EH (cell line): ENCODE measurements at regions not wholly inside any gene's neighbourhood (a gene's known extent, or its start where the extent isn't known, plus 50 kb on each side); places are given as distances from the start of the nearest gene placed in this dataset.

Experiments
- DNase-seq: peaks from one replicate; pipeline ENCODE4 v3.0.0-alpha.2; 2015; ENCODE audit warnings: low read depth

- DNase-seq, result no peak
Observed at GRCh38 chr4:59243038-59243437, 1957.1 kb upstream of the ADGRL3 start.

DNA sequence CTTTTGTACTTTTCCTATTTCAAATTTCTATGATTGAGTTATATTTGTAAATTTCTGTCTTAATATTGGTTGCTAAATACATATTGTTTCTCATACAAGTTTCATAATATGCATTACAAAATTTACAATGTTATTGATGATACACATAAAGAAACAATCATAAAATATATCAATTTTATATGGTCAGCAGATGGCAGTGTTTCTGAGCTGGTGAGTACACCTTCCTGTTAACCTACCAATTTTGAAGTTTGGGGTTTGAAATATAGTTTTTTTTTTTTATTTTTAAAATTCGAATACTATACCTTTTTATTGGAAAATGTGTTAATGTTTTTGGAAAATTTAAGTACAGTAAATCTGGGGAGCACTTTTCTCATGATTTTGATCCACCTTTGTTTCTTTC is 1953.1 kb upstream of the ADGRL3 start:
- no peak for DNase-seq

- no peak for DNase-seq
Observed at GRCh38 chr4:59248313-59248712, 1951.8 kb upstream of the ADGRL3 start.

- DNase-seq, result no peak
Observed at GRCh38 chr4:59249110-59249509, 1951.0 kb upstream of the ADGRL3 start.

DNA sequence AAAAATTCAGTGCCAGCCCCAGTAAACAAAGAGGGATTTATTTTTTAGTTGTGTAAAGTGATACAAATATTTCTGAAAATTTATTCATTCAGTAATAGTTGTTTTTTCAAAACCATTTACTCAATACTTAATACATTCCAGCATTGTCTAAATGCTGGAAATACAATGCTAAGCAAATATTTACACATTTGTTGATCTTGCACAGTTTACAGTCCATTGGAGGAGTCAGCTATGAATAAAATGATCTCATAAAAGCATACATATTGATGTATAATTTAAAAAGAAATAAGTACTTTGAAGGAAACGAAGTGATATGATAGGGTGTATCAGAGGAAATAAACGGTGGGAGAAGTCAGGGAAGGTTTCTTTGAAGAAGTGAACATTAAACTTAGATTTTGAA is 1942.1 kb upstream of the ADGRL3 start:
- no peak for DNase-seq

DNA sequence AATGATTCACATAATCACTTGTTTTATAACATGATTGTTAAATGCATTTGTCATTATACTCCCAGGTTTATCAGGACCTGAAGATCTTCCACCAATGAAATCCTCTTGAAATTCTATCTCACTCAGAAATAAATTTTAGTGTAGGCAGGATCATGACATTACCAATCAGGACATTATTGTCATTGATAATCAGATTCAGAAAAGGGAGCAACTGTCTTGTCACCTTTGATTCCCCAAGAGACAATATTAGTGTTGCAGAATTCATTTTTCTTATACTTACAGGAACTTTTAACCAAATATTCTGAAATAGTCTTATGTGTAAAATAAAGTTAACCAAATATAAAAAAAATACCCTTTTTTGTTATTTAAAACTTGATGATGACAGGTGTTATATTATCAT is 1892.5 kb upstream of the ADGRL3 start:
- no peak for DNase-seq

- no peak for DNase-seq
Observed at GRCh38 chr4:59314637-59315036, 1885.5 kb upstream of the ADGRL3 start.

GRCh38 chr4:59339631-59340030 is 1860.5 kb upstream of the ADGRL3 start:
- DNase-seq, result no peak

DNA sequence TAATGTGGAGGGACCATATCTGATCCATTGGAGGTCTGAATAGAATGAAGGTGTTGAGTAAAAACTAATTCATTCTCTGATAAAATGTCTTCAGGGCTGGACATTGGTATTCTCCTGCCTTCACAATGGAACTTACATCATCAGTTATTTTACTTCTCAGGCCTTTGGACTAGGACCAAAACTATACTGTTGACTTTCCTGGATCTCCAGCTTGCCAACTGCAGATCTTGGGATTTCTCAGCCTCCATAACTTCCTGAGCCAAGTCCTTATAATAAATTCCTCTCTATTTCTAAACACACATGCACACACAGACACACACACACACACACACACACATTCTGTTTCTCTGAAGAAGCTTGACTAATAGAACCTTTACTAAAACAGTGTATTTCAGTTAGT is 1858.6 kb upstream of the ADGRL3 start:
- no peak for DNase-seq

DNA sequence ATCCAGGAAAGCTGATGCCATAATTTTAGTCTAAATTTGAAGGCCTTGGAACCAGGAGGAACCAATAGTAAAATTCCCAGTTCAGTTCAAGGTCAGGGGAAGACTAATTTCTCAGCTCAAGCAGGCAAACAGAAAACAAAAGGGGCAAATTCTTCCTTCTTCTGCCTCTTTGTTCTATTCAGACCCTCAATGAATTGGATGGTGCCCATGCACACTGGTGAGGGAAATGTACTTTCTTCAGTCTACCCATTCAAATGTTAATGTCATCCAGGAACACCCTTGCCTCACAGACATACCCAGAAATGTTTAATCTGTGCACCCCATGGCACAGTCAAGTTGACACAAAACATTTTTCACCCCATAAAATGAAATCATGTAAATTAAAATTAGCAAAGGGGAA is 1851.2 kb upstream of the ADGRL3 start:
- no peak for DNase-seq

DNA sequence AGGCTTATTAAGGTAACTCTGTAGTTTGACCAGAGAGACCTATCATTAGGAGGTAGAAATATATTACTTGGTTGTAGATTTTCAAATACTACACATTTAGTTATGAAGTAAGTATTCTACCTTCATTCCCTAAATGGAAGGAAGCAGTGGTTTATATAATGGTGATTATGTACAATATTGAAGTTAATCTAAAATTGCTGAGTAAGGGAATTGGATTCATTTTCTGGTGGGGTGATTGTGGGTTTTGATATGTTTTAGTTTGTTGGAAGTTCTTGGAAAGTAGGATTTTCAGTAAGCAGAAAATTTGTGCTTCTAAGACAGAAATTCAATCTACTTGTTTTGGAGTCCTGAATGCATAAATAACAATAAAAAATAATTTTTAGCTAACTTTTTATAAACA is 1830.9 kb upstream of the ADGRL3 start:
- no peak for DNase-seq

DNA sequence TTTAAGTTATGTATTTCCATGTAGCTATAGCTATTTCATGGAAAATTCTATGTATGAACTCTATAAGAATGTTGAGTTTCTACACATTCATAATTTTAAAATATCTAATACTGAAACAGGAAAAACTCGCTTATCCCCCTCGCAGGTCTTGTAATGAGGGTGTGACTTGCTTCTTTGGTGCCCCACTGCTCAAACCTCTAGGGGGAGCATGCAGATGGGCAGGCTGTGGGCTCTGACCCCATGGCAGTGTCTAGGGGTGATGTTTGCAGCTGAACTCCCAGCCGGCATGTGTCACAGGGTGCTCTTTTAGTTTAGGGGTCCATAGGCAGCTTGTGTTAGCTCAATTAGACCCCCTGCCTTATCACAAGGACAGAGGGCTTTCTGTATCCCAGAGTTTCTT is 1825.7 kb upstream of the ADGRL3 start:
- DNase-seq, result no peak

GRCh38 chr4:59380841-59381366 is 1819.2 kb upstream of the ADGRL3 start:
- no peak for DNase-seq

DNA sequence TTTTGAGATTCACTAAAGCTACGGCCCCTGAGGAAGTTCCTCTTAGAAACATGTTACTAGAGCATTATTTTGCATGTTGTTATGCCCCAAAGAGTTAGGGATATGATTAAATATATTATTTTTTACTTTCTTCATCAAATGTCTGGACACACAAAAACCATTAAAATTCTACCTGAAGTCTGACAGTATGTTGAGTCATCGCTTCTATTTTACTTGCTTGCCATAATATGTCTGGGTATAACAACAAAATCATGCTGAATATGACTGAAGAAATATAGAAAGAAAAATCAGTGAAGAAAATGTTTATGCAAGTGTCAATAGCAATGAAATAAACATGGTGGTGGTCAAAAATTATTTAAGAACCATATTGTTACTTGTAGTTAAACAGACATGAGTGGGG is 1818.5 kb upstream of the ADGRL3 start:
- DNase-seq, result no peak

- no peak for DNase-seq
Observed at GRCh38 chr4:59387759-59388758, 1812.1 kb upstream of the ADGRL3 start.

GRCh38 chr4:59393780-59394179 is 1806.3 kb upstream of the ADGRL3 start:
- DNase-seq, result no peak

- DNase-seq, result no peak
Observed at GRCh38 chr4:59400334-59400733, 1799.8 kb upstream of the ADGRL3 start.

- DNase-seq, result no peak
Observed at GRCh38 chr4:59409647-59410046, 1790.5 kb upstream of the ADGRL3 start.

GRCh38 chr4:59412739-59413138 is 1787.4 kb upstream of the ADGRL3 start:
- no peak for DNase-seq

DNA sequence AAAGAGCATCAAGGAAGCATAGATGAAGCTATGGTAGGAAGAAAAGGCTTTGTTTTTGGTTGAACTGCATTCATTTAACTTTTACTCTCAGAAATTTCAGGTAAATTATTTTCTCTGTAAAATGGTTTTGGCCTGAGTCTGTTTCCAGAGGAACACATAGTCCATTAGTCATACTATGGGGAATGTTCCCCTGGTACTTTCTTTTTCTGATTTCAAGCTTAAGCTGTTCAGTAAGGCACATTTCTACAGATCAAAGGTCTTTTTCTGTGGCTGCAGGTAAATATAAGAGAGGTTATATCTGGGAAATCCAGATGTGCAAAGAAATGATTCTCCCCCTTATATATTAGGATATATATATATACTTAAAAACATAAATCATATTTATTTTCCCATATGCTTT is 1744.4 kb upstream of the ADGRL3 start:
- DNase-seq, result no peak

GRCh38 chr4:59457576-59457975 is 1742.5 kb upstream of the ADGRL3 start:
- DNase-seq, result no peak

GRCh38 chr4:59484944-59485343 is 1715.2 kb upstream of the ADGRL3 start:
- DNase-seq, result no peak

DNA sequence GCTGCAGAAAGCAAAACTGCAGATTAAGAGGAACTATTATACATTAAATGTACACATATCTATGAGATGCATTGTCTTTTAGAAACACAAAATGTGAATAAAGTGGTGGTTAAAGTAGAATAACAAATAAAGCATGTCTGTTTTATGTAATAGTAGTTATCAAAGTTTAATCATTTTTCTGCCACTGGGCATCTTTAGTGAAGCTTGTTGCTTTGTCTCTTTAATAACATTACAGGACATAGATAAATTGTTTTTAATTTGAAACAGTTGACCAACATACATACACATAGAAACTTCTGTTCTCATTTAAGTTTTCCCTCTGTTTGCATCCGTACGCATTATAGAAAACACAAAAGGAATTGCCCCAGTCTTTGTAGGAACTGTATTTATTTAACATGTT is 1700.0 kb upstream of the ADGRL3 start:
- no peak for DNase-seq

GRCh38 chr4:59503731-59504130 is 1696.4 kb upstream of the ADGRL3 start:
- DNase-seq, result no peak
